Neutrophil (primary cell): ENCODE measurements at regions not wholly inside any gene's neighbourhood (a gene's known extent, or its start where the extent isn't known, plus 50 kb on each side); places are given as distances from the start of the nearest gene placed in this dataset.

Experiments
- H3K27ac ChIP-seq: fragments of 200-600 bp; sonication (generic); 2 replicates; pipeline ENCODE4 v1.5.1; 2016; ENCODE audit warnings: mild to moderate bottlenecking, moderate library complexity
- H3K27me3 ChIP-seq: fragments of 200-600 bp; sonication (generic); 2 replicates; pipeline ENCODE4 v1.6.0; 2016; ENCODE audit warnings: mild to moderate bottlenecking
- H3K36me3 ChIP-seq: fragments of 200-600 bp; sonication (generic); 2 replicates; pipeline ENCODE4 v1.5.1; 2017
- H3K4me1 ChIP-seq, 2 experiments: fragments of 200-600 bp in 1 of 2; sonication (generic) in 1 of 2; 1 replicate in 1 of 2; 2 replicates in 1 of 2; pipeline versions ENCODE4 v1.5.1 to v1.6.1; 2013 to 2016; ENCODE audit warnings: low read depth in 1 of 2, low read length in 1 of 2, mild to moderate bottlenecking in 1 of 2, moderate library complexity in 1 of 2; ENCODE audit not compliant: control insufficient read depth in 1 of 2, insufficient read depth in 1 of 2
- H3K4me3 ChIP-seq, 2 experiments: fragments of 200-600 bp in 1 of 2; sonication (generic) in 1 of 2; 1 replicate in 1 of 2; 2 replicates in 1 of 2; pipeline ENCODE4 v1.5.1; 2013 to 2016; ENCODE audit warnings: low read depth in 1 of 2, low read length in 1 of 2, mild to moderate bottlenecking in 1 of 2, moderate library complexity in 1 of 2
- H3K9me3 ChIP-seq: fragments of 200-600 bp; sonication (generic); 2 replicates; pipeline ENCODE4 v1.5.1; 2016
- TF ChIP-seq, protein P1 (sequence below): fragments of 200-600 bp; sonication (generic); IDR thresholded peaks from 2 replicates; pipeline ENCODE4 v1.5.1; 2016; ENCODE audit warnings: antibody characterized with exemption

DNA sequence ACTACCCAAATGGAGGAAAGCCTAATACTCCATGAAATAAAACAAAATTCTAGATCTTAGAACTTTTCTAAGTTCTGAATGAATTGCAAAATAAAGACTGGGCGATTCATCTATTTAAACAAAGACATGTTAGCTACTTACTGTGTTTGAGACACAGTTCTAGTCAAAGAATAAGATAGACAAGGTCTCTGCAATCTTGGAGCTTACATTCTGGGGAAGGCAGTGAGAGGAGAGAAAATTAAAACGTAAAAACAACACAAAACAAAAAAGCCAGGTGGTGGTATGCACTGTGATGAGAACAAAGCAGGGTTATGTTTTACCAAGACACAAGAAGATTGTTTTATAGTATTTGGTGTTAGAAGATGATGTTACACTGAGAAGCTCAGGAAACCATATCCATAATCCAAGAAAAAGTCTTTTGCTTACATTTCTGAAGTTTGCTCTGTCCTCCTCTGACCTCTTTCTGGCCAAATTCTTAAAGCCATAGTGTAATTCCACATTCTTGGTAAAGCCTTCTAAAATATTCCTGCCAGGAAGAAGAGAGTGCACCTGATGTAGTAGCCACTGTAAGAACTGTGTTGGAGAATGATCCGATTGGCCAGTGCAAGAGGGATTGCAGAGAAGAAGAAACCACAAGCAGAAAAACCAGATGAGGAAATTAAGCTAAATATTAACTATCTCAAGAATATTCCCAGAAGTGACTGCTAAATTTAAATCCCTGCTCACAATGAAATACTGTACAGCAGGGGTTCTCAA, 218.4 kb downstream of the PCSK1 start:
- Histone ChIP-seq H3K9me3 (no peaks in the 10 kb centered on the region), H3K4me3 (no peak overlapping the region), H3K27ac (no peak overlapping the region), H3K36me3 (no peaks in the 10 kb centered on the region), H3K27me3 (no peaks in the 10 kb centered on the region), H3K4me1 (peaks cover 0 to 9% of the 10 kb centered on the region in 2 experiments)
- TF ChIP-seq, protein P1, sequence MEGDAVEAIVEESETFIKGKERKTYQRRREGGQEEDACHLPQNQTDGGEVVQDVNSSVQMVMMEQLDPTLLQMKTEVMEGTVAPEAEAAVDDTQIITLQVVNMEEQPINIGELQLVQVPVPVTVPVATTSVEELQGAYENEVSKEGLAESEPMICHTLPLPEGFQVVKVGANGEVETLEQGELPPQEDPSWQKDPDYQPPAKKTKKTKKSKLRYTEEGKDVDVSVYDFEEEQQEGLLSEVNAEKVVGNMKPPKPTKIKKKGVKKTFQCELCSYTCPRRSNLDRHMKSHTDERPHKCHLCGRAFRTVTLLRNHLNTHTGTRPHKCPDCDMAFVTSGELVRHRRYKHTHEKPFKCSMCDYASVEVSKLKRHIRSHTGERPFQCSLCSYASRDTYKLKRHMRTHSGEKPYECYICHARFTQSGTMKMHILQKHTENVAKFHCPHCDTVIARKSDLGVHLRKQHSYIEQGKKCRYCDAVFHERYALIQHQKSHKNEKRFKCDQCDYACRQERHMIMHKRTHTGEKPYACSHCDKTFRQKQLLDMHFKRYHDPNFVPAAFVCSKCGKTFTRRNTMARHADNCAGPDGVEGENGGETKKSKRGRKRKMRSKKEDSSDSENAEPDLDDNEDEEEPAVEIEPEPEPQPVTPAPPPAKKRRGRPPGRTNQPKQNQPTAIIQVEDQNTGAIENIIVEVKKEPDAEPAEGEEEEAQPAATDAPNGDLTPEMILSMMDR, result no peak

DNA sequence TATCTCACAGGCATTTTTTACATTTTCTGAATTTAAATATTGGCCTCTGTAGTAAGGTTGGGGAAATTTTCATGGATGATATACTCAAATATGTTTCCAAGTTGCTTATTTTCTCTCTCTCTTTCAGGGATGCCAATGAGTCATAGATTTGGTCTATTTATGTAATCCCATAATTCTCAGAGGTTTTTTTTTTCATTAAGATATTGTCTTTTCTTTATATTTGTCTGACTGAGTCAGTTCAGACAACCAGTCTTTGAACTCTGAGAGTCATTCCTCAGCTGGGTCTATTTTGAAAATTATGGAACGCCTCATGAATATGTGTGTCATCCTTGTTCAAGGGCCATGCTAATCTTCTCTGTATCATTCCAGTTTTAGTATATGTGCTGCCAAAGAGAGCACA, 223.2 kb downstream of the PCSK1 start:
- peaks cover 0 to 2% of the 10 kb centered on the region in 2 experiments for H3K4me1 ChIP-seq
- TF ChIP-seq, protein P1, result no peak
- H3K27ac ChIP-seq, result no peak overlapping the region
- no peak overlapping the region for H3K4me3 ChIP-seq
- H3K36me3 ChIP-seq, result no peaks in the 10 kb centered on the region
- H3K9me3 ChIP-seq, result no peaks in the 10 kb centered on the region
- no peaks in the 10 kb centered on the region for H3K27me3 ChIP-seq

DNA sequence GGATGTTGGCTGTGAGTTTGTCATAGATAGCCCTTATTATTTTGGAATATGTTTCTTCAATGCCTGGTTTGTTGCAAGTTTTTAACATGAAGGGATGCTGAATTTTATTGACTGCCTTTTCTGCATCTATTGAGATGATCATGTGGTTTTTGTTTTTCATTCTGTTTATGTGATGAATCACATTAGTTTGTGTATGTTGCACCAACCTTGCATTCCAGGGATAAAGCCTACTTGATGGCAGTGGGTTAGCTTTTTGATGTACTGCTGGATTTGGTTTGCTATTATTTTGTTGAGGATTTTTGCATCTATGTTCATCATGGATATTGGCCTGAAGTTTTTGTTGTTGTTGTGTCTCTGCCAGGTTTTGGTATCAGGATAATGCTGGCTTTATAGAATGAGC, 225.6 kb downstream of the PCSK1 start:
- H3K36me3 ChIP-seq, result no peaks in the 10 kb centered on the region
- H3K4me1 ChIP-seq, result no peaks in the 10 kb centered on the region
- no peaks in the 10 kb centered on the region for H3K9me3 ChIP-seq
- TF ChIP-seq, protein P1, result no peak
- H3K27me3 ChIP-seq, result no peaks in the 10 kb centered on the region
- no peak overlapping the region for H3K27ac ChIP-seq
- no peak overlapping the region for H3K4me3 ChIP-seq

DNA sequence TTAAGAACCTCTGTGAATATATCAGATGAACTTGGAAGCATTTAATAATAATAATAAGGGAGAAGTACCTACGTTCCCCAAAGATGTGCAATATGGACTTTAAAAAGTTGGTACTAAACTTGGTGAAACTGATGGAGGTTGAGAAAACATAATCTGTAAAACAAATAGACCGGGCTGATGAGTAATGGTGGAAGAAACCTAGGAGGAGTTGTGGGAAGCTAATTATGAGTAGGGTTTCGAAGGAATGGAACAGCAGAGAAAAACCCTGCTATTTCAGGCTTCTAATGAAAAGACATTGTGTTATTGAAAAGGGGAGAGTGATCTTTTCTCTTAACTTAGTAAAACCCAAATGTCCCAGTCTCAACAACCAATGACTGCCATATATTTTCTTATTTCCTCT, 229.3 kb downstream of the PCSK1 start:
- Histone ChIP-seq H3K36me3 (no peaks in the 10 kb centered on the region), H3K4me1 (peaks cover 7 to 9% of the 10 kb centered on the region in 2 experiments), H3K27ac (no peak overlapping the region), H3K4me3 (no peak overlapping the region), H3K9me3 (no peaks in the 10 kb centered on the region), H3K27me3 (no peaks in the 10 kb centered on the region)
- TF ChIP-seq, protein P1, result no peak

DNA sequence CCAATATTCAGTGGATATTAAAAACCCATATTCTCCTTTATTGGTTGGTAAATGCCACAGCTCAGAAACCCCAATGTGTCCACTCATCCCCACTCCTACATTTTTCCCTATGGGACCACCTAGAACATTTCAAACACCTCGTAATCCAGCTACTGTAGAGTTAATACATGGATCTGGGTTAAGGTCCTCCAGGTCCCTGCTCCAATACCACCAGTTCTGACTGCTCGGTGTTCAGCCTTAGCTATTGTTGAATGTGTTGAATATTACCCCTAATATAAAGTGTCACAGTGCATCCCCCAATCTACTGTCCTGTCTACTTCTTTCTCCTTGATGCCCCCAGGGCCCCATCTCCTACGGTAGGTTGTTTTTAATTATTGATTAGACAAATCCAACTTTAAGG, 231.5 kb downstream of the PCSK1 start:
- Histone ChIP-seq H3K4me1 (peaks cover 18% of the 10 kb centered on the region in 2 experiments), H3K27me3 (no peaks in the 10 kb centered on the region), H3K27ac (no peak overlapping the region), H3K9me3 (no peaks in the 10 kb centered on the region), H3K36me3 (no peaks in the 10 kb centered on the region), H3K4me3 (no peak overlapping the region)
- TF ChIP-seq, protein P1, result no peak
